ENCODE measurements at regions not wholly inside any gene's neighbourhood (a gene's known extent, or its start where the extent isn't known, plus 50 kb on each side); places are given as distances from the start of the nearest gene placed in this dataset.

DNA sequence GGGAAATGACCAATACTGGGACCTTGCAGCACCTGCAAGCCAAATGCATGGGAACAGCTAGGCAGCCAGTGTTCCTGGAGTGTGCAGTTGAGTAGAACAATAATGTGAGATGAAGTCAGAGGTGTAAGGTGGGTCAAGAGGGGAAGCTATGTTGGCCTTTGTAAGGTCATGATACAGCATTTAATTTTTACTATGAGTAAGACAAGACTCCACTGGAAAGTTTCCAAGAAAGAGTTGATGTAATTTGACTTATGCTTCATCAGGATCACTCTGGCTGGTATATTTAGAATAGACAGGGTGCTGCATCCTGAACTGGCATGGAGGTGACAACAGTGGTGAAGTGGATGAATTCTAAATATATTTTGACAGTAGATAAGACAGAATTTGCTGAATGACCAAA is 744.8 kb downstream of the KCTD16 start:
- Histone ChIP-seq H3K9ac (ENCODE audit: low read depth, low read length) (no peak overlapping the region), H3K9me1 (ENCODE audit: insufficient read depth, low read length) (no peaks in the 10 kb centered on the region), H2AK9ac (replicated peaks; ENCODE audit: low read depth, low read length, poor library complexity) (no peak overlapping the region), H3K23ac (ENCODE audit: low read depth, low read length) (no peak overlapping the region), H3K4me2 (ENCODE audit: low read depth, low read length) (no peak overlapping the region), H3K4ac (ENCODE audit: low read depth, low read length) (no peak overlapping the region), H2BK15ac (ENCODE audit: low read depth, low read length) (no peak overlapping the region), H2BK120ac (ENCODE audit: low read depth, low read length) (no peak overlapping the region), H4K20me1 (ENCODE audit: insufficient read depth, low read length) (no peaks in the 10 kb centered on the region), H2AFZ (replicated peaks; ENCODE audit: low read length, poor library complexity) (no peak overlapping the region), H3K36me3 (ENCODE audit: control insufficient read depth, insufficient read depth, low read length) (no peaks in the 10 kb centered on the region), H3K14ac (replicated peaks; ENCODE audit: low read depth, low read length) (no peak overlapping the region), H2AK5ac (ENCODE audit: low read depth, low read length) (no peak overlapping the region), H3K79me1 (ENCODE audit: low read depth in 1 of 2, low read length in 2 of 2) (no peaks in the 10 kb centered on the region), H3K18ac (ENCODE audit: low read depth, low read length) (no peak overlapping the region), H3K56ac (ENCODE audit: extremely low read depth, insufficient read depth, low read length) (no peak overlapping the region), H3K27ac (ENCODE audit: insufficient read depth, low read length) (no peak overlapping the region), H4K91ac (ENCODE audit: insufficient read depth, low read depth, low read length) (no peak overlapping the region), H3K27me3 (ENCODE audit: control insufficient read depth, insufficient read depth, low read length) (no peaks in the 10 kb centered on the region), H3K4me1 (ENCODE audit: control insufficient read depth, insufficient read depth, low read length) (no peaks in the 10 kb centered on the region), H3K4me3 (ENCODE audit: insufficient read depth, low read depth, low read length) (no peak overlapping the region), H4K8ac (ENCODE audit: low read depth in 2 of 2, low read length in 2 of 2) (no peak overlapping the region), H3K9me3 (ENCODE audit: control insufficient read depth, insufficient read depth, low read length) (no peaks in the 10 kb centered on the region), H2BK5ac (ENCODE audit: low read depth, low read length, poor library complexity, severe bottlenecking) (no peak overlapping the region), H4K5ac (ENCODE audit: low read depth, low read length) (no peak overlapping the region), H2BK20ac (ENCODE audit: low read depth, low read length) (no peak overlapping the region)
- dilution Hi-C loops (cut with HindIII; ENCODE audit: low sequenced_read_pairs, unreplicated experiment) (no loop called here), in situ Hi-C loops (cut with MboI; ENCODE audit: low sequenced_read_pairs) (no loop called here), intact Hi-C loops (cut with micrococcal nuclease) (no loop called here)
- CTCF ChIA-PET = no interaction called here
- DNase-seq (no peak), ATAC-seq (ENCODE audit: low read depth) (no peak)
- no TSS peak for BruUV-seq (replicated peaks)
- POLR2A ChIA-PET (ENCODE audit: unreplicated experiment) = no interaction called here
- TF ChIP-seq RCOR1 (IDR thresholded peaks at IDR 0.05; ENCODE audit: insufficient replicate concordance, low read length) (no peak), MXI1 (IDR thresholded peaks at IDR 0.05; ENCODE audit: borderline replicate concordance, low read depth, low read length) (no peak), NFE2L2 (IDR thresholded peaks at IDR 0.05; ENCODE audit: low read depth, low read length) (no peak)

Measured in IMR-90 (cell line).